ENCODE measurements at regions not wholly inside any gene's neighbourhood (a gene's known extent, or its start where the extent isn't known, plus 50 kb on each side); places are given as distances from the start of the nearest gene placed in this dataset.

- DNase-seq, result no peak
Observed at GRCh38 chr4:116397714-116398113, 687.7 kb downstream of the TRAM1L1 start.

GRCh38 chr4:116397291-116397690, 688.1 kb downstream of the TRAM1L1 start:
- no peak for DNase-seq

GRCh38 chr4:116395408-116395807, 690.0 kb downstream of the TRAM1L1 start:
- DNase-seq, result no peak

GRCh38 chr4:116391020-116391419, 694.4 kb downstream of the TRAM1L1 start:
- no peak for DNase-seq

- DNase-seq, result no peak
Observed at GRCh38 chr4:116389139-116389538, 696.2 kb downstream of the TRAM1L1 start.

- DNase-seq, result no peak
Observed at GRCh38 chr4:116387937-116388474, 697.4 kb downstream of the TRAM1L1 start.

GRCh38 chr4:116386856-116387255, 698.5 kb downstream of the TRAM1L1 start:
- no peak for DNase-seq

GRCh38 chr4:116385583-116385982, 699.8 kb downstream of the TRAM1L1 start:
- no peak for DNase-seq

GRCh38 chr4:116374815-116375214, 710.6 kb downstream of the TRAM1L1 start:
- no peak for DNase-seq

- DNase-seq, result no peak
Observed at GRCh38 chr4:116362583-116362982, 722.8 kb downstream of the TRAM1L1 start.

GRCh38 chr4:116361790-116362189, 723.6 kb downstream of the TRAM1L1 start:
- no peak for DNase-seq

- DNase-seq, result peak; percentile 16
Observed at GRCh38 chr4:116358633-116359222, 726.6 kb downstream of the TRAM1L1 start.

- no peak for DNase-seq
Observed at GRCh38 chr4:116357758-116358157, 727.6 kb downstream of the TRAM1L1 start.

GRCh38 chr4:116346750-116347149, 738.6 kb downstream of the TRAM1L1 start:
- DNase-seq, result no peak

- no peak for DNase-seq
Observed at GRCh38 chr4:116343809-116344208, 741.6 kb downstream of the TRAM1L1 start.

GRCh38 chr4:116342143-116342542, 743.2 kb downstream of the TRAM1L1 start:
- DNase-seq, result no peak

- no peak for DNase-seq
Observed at GRCh38 chr4:116332508-116332907, 752.9 kb downstream of the TRAM1L1 start.

GRCh38 chr4:116328261-116328860, 757.0 kb downstream of the TRAM1L1 start:
- DNase-seq, result no peak

- no peak for DNase-seq
Observed at GRCh38 chr4:116323606-116324005, 761.8 kb downstream of the TRAM1L1 start.

GRCh38 chr4:116321471-116321870, 763.9 kb downstream of the TRAM1L1 start:
- DNase-seq, result no peak

- no peak for DNase-seq
Observed at GRCh38 chr4:116320859-116321258, 764.5 kb downstream of the TRAM1L1 start.

GRCh38 chr4:116303736-116304188, 781.6 kb downstream of the TRAM1L1 start:
- no peak for DNase-seq

GRCh38 chr4:116302990-116303735, 782.2 kb downstream of the TRAM1L1 start:
- no peak for DNase-seq

GRCh38 chr4:116275006-116275405, 810.4 kb downstream of the TRAM1L1 start:
- no peak for DNase-seq
